Testis (tissue), 2 donors: ENCODE measurements at regions not wholly inside any gene's neighbourhood (a gene's known extent, or its start where the extent isn't known, plus 50 kb on each side); places are given as distances from the start of the nearest gene placed in this dataset.

ENCODE experiments used
- DNase-seq: peaks from one replicate; pipeline ENCODE4 v3.0.0-alpha.2; 2019
- H3K27ac ChIP-seq, 2 donors: fragments of 200-600 bp; sonication (generic); one replicate each; pipeline ENCODE4 v1.5.1; 2019
- H3K27me3 ChIP-seq: fragments of 200-600 bp; sonication (generic); one replicate; pipeline ENCODE4 v1.5.1; 2019
- H3K36me3 ChIP-seq: fragments of 200-600 bp; sonication (generic); one replicate; pipeline ENCODE4 v1.5.1; 2017; ENCODE audit warnings: low read depth; ENCODE audit errors: missing control alignments
- H3K4me1 ChIP-seq: fragments of 200-600 bp; sonication (generic); one replicate; pipeline ENCODE4 v1.5.1; 2019
- H3K4me3 ChIP-seq, 2 donors: fragments of 200-600 bp; sonication (generic); one replicate each; pipeline ENCODE4 v1.5.1; 2017 to 2019
- H3K9me3 ChIP-seq: fragments of 200-600 bp; sonication (generic); one replicate; pipeline ENCODE4 v1.5.1; 2017
- CTCF ChIP-seq, 3 experiments: fragments of 450-650 bp in 2 of 3; fragments of 200-600 bp in 1 of 3; sonication (generic) in 1 of 3; IDR thresholded peaks; one replicate each; pipeline ENCODE4 v1.5.1; 2016 to 2019; ENCODE audit warnings: antibody characterized with exemption in 3 of 3, mild to moderate bottlenecking in 2 of 3, moderate library complexity in 1 of 3
- POLR2A ChIP-seq: fragments of 450-650 bp; IDR thresholded peaks from one replicate; pipeline ENCODE4 v1.6.1; 2017; ENCODE audit warnings: antibody characterized with exemption, mild to moderate bottlenecking, moderate library complexity
- WGBS, 2 donors: methylation state at CpG; one replicate each; pipeline ENCODE4 v1.1.5; 2018; 5-methylcytosine and 5-hydroxymethylcytosine counted together
- intact Hi-C: fragments of 100-400 bp; cut with DNase I; formaldehyde crosslinking; loops from one replicate; pipeline ENCODE4 v1.15.1; 2023; ENCODE audit warnings: low total_unique reads

- intact Hi-C loops: no loop called here
Observed at GRCh38 chr2:7976206-7976605, 705.6 kb upstream of the ID2 start.

DNA sequence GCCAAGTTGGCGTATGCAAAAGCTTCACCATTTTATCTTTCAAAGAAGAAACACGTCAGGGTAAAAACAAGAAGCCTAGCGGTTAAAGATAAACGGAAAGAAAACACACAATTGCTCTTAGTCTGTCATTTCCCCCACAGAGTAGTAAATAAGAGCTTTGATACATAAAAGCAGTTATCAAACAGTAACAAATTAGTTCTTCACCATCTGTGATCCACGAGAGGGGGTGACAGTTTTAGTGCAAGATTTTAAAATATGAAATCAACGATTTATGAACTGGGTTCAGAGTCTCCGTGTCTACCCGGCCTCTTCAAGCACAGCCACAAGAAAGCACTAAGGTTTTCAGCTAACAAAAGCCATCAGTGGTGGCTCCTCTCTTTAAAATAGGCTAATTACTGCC, 703.9 kb upstream of the ID2 start:
- 42 to 46% methylated on average over 8 of the region's 8 CpGs for WGBS, 2 donors
- no peak for DNase-seq
- no peak overlapping the region for H3K27ac ChIP-seq
- H3K4me3 ChIP-seq: no peak overlapping the region
- TF ChIP-seq POLR2A: no peak
- no peak for TF ChIP-seq CTCF (IDR thresholded peaks at IDR 0.05)
- H3K9me3 ChIP-seq: no peaks in the 10 kb centered on the region
- no peaks in the 10 kb centered on the region for H3K27me3 ChIP-seq
- H3K4me1 ChIP-seq: peaks cover 5% of the 10 kb centered on the region
- intact Hi-C loops: no loop called here
- H3K36me3 ChIP-seq: no peaks in the 10 kb centered on the region

More at GRCh38 chr2:7976206-7976605, 705.6 kb upstream of the ID2 start:
- TF ChIP-seq POLR2A (no peak), CTCF (IDR thresholded peaks at IDR 0.05) (no peak)
- H3K4me3 ChIP-seq: no peak overlapping the region
- WGBS, 2 donors: 88 to 89% methylated on average over 7 of the region's 7 CpGs
- no peak overlapping the region for H3K27ac ChIP-seq
- no peak for DNase-seq
- H3K4me1 ChIP-seq: peaks cover 5% of the 10 kb centered on the region
- no peaks in the 10 kb centered on the region for H3K36me3 ChIP-seq
- H3K9me3 ChIP-seq: no peaks in the 10 kb centered on the region
- no peaks in the 10 kb centered on the region for H3K27me3 ChIP-seq

GRCh38 chr2:7982054-7982453, 699.8 kb upstream of the ID2 start:
- Histone ChIP-seq H3K9me3 (no peaks in the 10 kb centered on the region), H3K36me3 (no peaks in the 10 kb centered on the region), H3K27me3 (no peaks in the 10 kb centered on the region), H3K4me3 (no peak overlapping the region), H3K27ac (no peak overlapping the region), H3K4me1 (peaks cover 5% of the 10 kb centered on the region)
- no peak for DNase-seq
- TF ChIP-seq POLR2A: no peak
- no peak for TF ChIP-seq CTCF (IDR thresholded peaks at IDR 0.05)
- intact Hi-C loops: no loop called here
- 95 to 100% methylated on average over 1 of the region's 1 CpG for WGBS, 2 donors

DNA sequence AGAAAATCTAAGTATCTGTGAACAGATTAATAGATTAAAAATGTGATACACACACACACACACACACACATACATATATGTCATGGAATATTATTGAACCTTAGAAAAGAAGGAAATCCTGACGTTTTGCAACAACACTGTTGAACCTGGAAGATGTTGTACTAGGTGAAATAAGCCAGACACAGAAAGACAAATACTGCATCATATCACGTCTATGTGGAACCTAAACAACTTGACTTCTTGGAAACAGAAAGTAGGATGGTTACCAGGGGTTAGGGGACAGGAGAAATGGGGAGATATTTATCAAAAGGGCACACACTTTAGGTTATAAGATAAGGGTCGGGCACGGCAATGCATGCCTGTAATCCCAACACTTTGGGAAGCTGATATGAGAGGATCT, 698.4 kb upstream of the ID2 start:
- DNase-seq: no peak
- Histone ChIP-seq H3K27me3 (no peaks in the 10 kb centered on the region), H3K36me3 (no peaks in the 10 kb centered on the region), H3K4me3 (no peak overlapping the region), H3K27ac (no peak overlapping the region), H3K9me3 (no peaks in the 10 kb centered on the region), H3K4me1 (peaks cover 3% of the 10 kb centered on the region)
- intact Hi-C loops: no loop called here
- TF ChIP-seq POLR2A: no peak
- TF ChIP-seq CTCF (IDR thresholded peaks at IDR 0.05): no peak
- 79 to 90% methylated on average over 4 of the region's 4 CpGs for WGBS, 2 donors

DNA sequence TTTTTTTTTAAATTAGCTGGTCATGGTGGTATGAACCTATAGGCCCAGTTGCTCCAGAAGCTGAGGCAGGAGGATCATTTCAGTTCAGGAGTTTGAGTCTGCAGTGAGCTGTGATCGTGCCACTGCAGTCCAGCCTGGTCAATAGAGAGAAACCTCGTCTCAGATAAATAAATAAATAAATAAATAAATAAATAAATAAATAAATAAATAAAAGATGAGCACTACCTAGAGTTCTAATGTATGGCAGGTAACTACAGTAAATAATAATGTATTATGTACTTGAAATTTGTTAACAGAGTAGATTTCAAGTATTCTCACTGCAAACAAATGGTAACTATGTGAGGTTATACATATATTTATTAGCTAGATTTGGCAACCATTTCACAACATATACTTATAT, 697.9 kb upstream of the ID2 start:
- Histone ChIP-seq H3K4me3 (no peak overlapping the region), H3K27ac (no peak overlapping the region), H3K36me3 (no peaks in the 10 kb centered on the region), H3K4me1 (peaks cover 3% of the 10 kb centered on the region), H3K27me3 (no peaks in the 10 kb centered on the region), H3K9me3 (no peaks in the 10 kb centered on the region)
- DNase-seq: no peak
- TF ChIP-seq POLR2A: no peak
- no peak for TF ChIP-seq CTCF (IDR thresholded peaks at IDR 0.05)
- 88 to 93% methylated on average over 2 of the region's 2 CpGs for WGBS, 2 donors
- intact Hi-C loops: no loop called here
